IPS-NIHi7 (cell line): ENCODE measurements at regions not wholly inside any gene's neighbourhood (a gene's known extent, or its start where the extent isn't known, plus 50 kb on each side); places are given as distances from the start of the nearest gene placed in this dataset.

ENCODE experiments used
- DNase-seq: peaks from one replicate; pipeline ENCODE4 v3.0.0; 2012; ENCODE audit warnings: mixed read lengths; ENCODE audit errors: extremely low spot score

GRCh38 chr20:1712634-1713624, 55.4 kb upstream of the SIRPG start:
- DNase-seq = no peak

DNA sequence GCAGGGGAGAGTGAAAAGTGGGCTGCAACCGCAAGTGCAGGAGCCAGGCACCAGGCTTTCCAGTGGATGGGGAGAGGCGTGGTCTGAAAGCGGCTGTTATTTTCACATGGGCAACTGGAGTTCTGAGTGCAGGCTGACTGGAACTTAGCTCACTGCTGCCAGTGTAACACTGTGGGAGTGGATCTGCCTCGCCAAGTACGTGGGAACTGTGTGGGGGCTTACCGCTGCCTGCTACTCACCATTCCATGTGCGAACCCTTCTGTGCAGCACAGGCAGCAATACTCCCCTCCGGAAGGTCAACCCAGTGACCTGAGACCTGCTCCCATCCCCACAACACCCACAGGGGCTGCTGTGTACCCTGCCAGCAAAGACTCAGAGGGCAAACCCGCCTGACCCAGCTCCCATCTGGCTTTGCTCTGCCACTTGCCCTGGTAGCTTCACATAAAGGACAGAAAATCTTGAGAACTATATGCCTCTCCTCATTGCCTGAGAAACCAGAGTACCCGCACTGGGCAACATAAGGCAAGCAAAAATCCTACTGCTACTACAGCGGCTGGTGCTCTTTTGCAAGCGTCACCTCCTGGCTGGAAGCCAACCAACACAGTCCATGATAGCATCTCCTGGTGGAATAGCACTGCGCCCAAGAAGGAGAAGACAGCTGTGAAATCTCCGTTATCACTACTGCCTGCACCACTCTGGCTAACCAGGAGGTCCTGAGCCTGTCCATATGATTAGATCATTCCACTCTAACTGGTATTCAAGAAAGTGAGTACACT, 54.4 kb upstream of the SIRPG start:
- no peak for DNase-seq

DNA sequence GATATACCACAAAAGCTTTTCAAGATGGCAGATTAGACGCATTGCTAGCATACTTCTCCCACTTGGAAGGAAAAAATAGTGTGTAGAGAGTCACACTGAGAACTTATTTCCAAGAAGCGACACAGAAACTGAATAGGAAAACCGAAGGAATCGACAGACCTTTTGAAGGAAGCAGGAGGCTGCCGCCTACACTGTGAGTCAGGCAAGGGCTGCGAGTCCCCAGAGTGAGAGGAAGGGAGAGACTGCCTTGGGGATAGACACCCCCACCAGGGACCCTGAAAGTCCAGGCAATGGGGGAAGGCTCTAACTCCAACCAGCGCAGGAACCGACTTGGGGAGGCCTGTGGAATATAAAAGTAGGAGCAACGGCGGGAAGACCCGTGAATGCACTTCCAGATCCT, 53.7 kb upstream of the SIRPG start:
- DNase-seq = no peak

GRCh38 chr20:1710484-1710883, 52.9 kb upstream of the SIRPG start:
- no peak for DNase-seq

DNA sequence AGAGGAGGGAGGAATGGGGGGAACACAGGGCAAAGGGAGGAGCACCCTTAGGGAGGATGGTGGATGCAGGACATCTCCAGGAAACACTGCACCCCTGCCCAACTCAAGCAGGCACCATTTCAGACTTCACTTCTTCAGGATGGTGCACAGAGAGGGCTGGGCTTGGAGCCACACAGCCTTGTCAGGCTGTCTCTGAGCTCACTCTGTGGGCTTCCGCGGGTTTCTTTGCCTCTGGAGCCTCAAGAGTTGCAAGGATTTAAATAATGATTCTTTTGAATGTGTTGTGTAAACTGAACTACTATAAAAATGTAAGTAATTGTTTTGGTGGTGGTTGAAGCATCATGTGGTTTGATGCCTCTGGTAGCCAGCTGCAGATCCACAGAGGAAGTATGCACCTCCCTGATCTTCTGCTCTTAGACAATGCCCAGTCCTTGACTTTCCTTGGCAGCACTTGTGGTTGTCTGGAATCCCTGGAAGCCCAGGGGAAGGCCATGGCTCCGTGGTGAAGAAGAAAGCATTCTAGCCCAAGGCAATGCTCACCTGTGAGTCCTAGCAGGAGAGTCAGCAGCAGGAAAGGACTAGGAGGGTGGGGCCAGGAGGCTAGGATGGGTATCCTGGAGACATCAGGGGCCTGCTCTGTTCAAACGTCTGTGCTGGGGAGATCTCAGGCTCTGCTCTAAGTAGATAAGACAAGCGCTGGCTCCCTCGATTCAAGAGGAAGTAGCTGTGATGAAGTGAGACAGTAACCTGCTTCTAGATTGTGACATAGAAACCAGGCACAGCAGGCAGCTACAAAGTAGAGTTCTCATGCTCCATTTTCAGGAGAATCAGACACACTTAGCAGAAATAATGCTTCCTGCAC, 50.2 kb upstream of the SIRPG start:
- DNase-seq = no peak
